ENCODE measurements at regions not wholly inside any gene's neighbourhood (a gene's known extent, or its start where the extent isn't known, plus 50 kb on each side); places are given as distances from the start of the nearest gene placed in this dataset.

- no peak for DNase-seq
- H3K4me3 ChIP-seq: no peak overlapping the region
Measured at GRCh38 chr2:150555611-150556356, 68.3 kb upstream of the RND3 start.

GRCh38 chr2:150554046-150554445, 66.6 kb upstream of the RND3 start:
- no peaks in the 10 kb centered on the region for H3K27me3 ChIP-seq
- no peak overlapping the region for H3K27ac ChIP-seq
- no peak for DNase-seq
- no peaks in the 10 kb centered on the region for H3K4me1 ChIP-seq
- no peak overlapping the region for H3K4me3 ChIP-seq
- H3K36me3 ChIP-seq: no peaks in the 10 kb centered on the region
- intact Hi-C loops (cut with DNase I; ENCODE audit: low total_unique reads): no loop called here
- no peaks in the 10 kb centered on the region for H3K9me3 ChIP-seq
- TF ChIP-seq CTCF (IDR thresholded peaks at IDR 0.05) (no peak), POLR2A (IDR thresholded peaks at IDR 0.05) (no peak)

More at GRCh38 chr2:150555611-150556356, 68.3 kb upstream of the RND3 start:
- TF ChIP-seq CTCF (IDR thresholded peaks at IDR 0.05) (no peak), POLR2A (IDR thresholded peaks at IDR 0.05) (no peak)
- no peaks in the 10 kb centered on the region for H3K36me3 ChIP-seq
- H3K4me1 ChIP-seq: no peaks in the 10 kb centered on the region
- no peaks in the 10 kb centered on the region for H3K27me3 ChIP-seq
- intact Hi-C loops (cut with DNase I; ENCODE audit: low total_unique reads): no loop called here
- no peaks in the 10 kb centered on the region for H3K9me3 ChIP-seq
- H3K27ac ChIP-seq: no peak overlapping the region

GRCh38 chr2:150552041-150552820, 64.8 kb upstream of the RND3 start:
- no peak overlapping the region for H3K27ac ChIP-seq
- H3K27me3 ChIP-seq: no peaks in the 10 kb centered on the region
- no peak overlapping the region for H3K4me3 ChIP-seq
- H3K9me3 ChIP-seq: no peaks in the 10 kb centered on the region
- H3K4me1 ChIP-seq: no peaks in the 10 kb centered on the region
- TF ChIP-seq POLR2A (IDR thresholded peaks at IDR 0.05) (no peak), CTCF (IDR thresholded peaks at IDR 0.05) (no peak)
- DNase-seq: no peak
- intact Hi-C loops (cut with DNase I; ENCODE audit: low total_unique reads): no loop called here
- no peaks in the 10 kb centered on the region for H3K36me3 ChIP-seq

GRCh38 chr2:150549381-150549780, 61.9 kb upstream of the RND3 start:
- intact Hi-C loops (cut with DNase I; ENCODE audit: low total_unique reads): no loop called here
- Histone ChIP-seq H3K27me3 (no peaks in the 10 kb centered on the region), H3K9me3 (no peaks in the 10 kb centered on the region), H3K27ac (no peak overlapping the region), H3K4me1 (no peaks in the 10 kb centered on the region), H3K36me3 (no peaks in the 10 kb centered on the region), H3K4me3 (no peak overlapping the region)
- DNase-seq: no peak
- no peak for TF ChIP-seq POLR2A (IDR thresholded peaks at IDR 0.05)
- no peak for TF ChIP-seq CTCF (IDR thresholded peaks at IDR 0.05)

GRCh38 chr2:150548527-150548926, 61.1 kb upstream of the RND3 start:
- TF ChIP-seq POLR2A (IDR thresholded peaks at IDR 0.05): no peak
- no peak for TF ChIP-seq CTCF (IDR thresholded peaks at IDR 0.05)

More at GRCh38 chr2:150548527-150548926, 61.1 kb upstream of the RND3 start:
- Histone ChIP-seq H3K27ac (no peak overlapping the region), H3K9me3 (no peaks in the 10 kb centered on the region), H3K4me3 (no peak overlapping the region), H3K36me3 (no peaks in the 10 kb centered on the region), H3K4me1 (no peaks in the 10 kb centered on the region), H3K27me3 (no peaks in the 10 kb centered on the region)
- DNase-seq: no peak
- intact Hi-C loops (cut with DNase I; ENCODE audit: low total_unique reads): no loop called here
